GM19023 (cell line): ENCODE measurements at regions not wholly inside any gene's neighbourhood (a gene's known extent, or its start where the extent isn't known, plus 50 kb on each side); places are given as distances from the start of the nearest gene placed in this dataset.
"Not testable (repeated sequence)": the region's sequence is repeated elsewhere in the genome, so short reads cannot be mapped to it uniquely, and the experiment has no call there.

ENCODE experiments used
- ATAC-seq: cut with Tn5 transposase; IDR thresholded peaks from one replicate; pipeline ENCODE4 v1.9.1; 2021; ENCODE audit warnings: mild to moderate bottlenecking, moderate library complexity; ENCODE audit not compliant: unreplicated experiment

DNA sequence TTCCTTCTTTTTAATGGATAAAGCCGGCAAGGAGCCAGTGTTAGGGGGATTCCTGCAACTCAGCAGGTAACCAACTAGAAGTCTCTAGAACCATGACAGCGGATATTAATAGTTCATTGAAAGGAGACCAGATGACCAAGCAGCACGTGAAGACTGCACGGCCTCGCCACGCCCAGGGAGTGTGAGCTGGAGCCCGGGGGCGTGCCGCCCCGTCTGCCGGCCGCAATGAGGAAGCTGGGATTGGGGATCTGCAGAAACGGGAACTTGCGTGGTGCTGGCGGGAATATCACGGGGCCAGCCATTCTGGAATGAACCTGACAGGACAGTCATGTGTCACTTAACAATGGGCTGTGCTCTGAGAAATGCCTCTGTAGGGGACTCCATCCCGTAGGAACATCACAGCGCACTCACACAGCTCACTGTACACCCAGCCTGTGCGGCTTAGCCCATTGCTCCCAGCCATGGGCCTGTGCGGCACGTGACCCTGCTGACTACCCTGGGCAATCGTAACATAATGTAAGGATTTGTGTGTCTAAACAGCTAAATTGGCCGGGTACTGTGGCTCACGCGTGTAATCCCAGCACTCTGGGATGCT, 4092.8 kb upstream of the TPTE start:
- not testable (repeated sequence) for ATAC-seq

GRCh38 chr21:6429924-6430323, 4091.5 kb upstream of the TPTE start:
- not testable (repeated sequence) for ATAC-seq

DNA sequence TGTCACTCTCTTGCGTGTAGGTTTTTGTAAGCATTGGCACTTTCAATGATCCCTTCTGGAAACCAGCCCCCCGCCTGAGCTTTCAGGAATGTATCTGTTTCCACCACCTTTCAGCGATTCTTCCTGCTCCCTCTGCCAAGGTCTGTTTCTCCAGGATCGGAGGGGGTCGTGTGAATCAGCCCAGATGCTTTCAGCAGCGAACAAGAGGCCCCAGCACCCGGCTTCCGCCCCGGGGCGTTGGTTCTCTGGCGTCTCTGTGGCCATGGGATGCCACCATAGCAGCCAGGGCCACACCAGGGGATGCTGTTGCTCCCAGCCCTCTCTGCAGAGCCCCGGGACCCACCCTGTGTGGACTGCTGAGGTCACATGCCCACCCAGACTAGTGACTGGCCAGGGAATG, 4088.2 kb upstream of the TPTE start:
- ATAC-seq, result not testable (repeated sequence)

DNA sequence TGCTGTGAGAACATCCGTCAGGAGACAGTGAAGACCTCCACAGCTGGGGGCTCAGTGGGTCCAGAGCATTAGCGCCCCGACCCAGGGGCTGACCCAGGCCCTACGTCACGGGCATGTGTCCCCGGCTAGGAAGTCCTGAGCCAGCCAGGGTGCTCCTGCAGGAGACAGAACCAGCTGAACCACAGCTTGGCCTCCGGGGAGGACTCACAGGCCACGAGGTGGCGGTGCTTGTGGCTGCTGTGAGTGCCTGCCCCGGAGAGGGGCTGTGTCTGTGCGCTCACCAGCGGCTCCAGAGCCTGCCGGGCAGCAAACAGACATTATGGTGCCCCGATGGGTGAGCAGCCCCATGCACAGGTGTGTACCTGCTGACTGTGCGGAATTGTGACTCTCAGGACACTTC, 4085.2 kb upstream of the TPTE start:
- not testable (repeated sequence) for ATAC-seq

- not testable (repeated sequence) for ATAC-seq
Observed at GRCh38 chr21:6436971-6437833, 4084.2 kb upstream of the TPTE start.

DNA sequence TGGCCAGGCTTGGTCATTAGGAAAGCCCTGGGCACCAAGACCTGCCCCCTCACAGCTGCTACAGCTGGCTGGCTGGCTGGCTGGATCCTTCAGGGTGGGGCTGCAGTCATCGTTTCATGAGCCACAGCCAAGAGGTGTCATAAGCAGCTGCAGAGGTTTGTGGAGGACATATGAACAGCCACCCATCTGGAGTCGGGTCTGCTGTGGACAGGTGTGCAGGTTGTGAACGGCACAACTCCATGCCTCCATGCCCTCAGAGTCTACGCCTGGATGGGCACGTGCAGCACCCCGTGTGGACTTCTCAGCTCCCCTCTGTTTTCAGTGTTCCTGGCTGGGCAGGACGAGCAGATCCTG, 4083.6 kb upstream of the TPTE start:
- ATAC-seq, result not testable (repeated sequence)

GRCh38 chr21:6439058-6439457, 4082.3 kb upstream of the TPTE start:
- ATAC-seq, result not testable (repeated sequence)

DNA sequence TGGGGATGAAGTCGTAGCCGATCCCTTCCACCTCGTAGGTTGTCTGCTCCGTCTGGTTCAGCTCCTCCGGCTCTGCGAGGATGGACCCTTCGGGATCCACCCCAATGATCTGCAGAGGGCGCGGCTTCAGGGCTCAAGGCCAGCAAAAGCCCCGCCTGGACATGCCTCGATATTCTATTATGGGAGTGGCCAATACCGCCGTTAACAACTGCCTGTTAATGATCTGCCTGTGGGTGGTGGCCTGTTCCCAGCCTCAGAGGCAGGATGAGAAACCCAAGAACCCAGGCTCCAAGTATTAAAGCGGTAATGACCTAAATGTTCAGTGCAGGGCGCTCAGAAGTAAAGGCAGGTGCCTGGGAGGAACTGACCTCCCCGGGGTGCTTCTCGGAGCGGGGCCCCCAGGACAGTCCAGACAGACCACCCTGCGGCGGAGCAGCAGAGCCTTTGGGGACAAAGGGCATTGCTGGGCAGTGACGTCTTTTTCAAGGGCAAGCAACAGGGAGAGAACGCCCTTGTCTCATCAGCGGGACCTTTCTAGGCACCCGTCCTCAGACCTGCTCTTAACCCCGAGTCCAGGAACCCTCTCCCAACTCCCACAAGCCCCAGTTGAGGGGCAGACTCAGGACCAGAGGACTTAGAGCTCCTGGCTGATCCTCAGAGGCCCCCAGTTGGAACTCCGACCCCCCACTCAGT, 4066.6 kb upstream of the TPTE start:
- ATAC-seq, result not testable (repeated sequence)

DNA sequence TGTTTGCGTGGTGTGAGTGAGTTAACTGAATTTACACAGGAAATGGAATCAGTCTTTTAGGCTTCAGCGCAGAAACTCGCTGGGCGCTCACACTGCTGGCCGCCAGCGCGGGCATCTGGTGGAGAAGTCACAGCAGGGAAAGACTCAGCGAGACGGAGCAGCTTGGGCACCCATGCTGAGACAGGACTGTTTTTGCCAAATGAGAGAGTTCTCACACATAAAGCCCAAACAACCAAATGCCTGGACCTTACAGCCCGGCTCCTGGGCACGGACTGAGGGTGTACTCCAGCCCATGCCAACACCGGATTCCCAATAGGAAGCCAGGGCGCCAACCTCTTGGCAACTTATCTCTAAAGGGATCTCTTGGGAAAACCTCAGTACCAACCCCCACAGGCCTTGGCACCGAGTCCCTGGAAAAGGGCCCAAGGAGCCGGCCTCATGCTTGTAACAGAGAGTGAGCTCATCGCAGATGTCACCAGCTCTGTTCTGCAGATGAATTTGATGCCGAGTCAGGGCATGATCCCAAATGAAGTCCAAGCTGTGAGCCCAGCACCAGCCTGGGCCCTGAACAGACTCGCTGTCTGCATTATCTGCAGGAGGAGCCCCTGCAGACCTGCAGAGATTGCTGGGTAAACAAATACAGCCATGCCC, 4065.2 kb upstream of the TPTE start:
- ATAC-seq, result not testable (repeated sequence)

DNA sequence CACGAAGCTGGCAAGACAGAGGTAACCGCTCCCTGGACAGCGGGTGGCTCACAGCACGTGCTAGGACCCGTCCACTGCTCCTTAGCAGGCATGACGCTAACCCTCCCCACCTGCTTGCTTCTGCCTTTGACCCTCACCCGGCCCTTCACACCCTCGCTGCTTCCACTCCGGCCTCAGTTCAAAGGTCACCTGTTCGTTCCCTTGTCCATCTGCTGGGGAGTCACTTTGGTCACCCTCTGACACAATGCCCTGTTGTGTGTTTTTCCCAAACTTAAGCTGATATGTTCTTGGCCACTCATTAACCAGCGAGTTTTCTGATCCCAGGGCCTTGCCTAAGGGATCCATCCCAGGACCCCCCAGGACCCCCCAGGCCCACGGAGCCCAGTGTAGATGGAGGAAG, 4061.6 kb upstream of the TPTE start:
- not testable (repeated sequence) for ATAC-seq

DNA sequence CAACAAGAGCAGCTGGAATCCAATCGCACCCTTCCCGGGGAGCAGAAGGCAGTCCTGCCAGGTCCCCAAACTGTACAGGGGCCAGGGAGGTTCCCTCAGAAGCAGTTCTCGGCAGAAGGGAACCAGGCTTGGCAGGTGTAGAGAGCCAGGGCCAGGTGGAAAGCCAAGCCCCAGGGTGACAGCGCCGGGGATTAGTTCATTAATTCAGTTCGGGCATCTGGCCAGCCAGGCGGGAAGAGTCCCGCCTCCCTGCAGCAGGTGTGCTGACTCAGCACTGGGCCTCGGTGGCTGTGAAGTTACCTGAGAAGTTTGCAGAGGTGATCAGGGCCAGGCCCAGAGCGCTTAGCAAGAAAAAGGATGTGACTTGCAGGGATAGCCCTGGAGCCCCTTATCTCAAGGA, 4060.0 kb upstream of the TPTE start:
- not testable (repeated sequence) for ATAC-seq

- not testable (repeated sequence) for ATAC-seq
Observed at GRCh38 chr21:6464419-6464818, 4057.0 kb upstream of the TPTE start.

DNA sequence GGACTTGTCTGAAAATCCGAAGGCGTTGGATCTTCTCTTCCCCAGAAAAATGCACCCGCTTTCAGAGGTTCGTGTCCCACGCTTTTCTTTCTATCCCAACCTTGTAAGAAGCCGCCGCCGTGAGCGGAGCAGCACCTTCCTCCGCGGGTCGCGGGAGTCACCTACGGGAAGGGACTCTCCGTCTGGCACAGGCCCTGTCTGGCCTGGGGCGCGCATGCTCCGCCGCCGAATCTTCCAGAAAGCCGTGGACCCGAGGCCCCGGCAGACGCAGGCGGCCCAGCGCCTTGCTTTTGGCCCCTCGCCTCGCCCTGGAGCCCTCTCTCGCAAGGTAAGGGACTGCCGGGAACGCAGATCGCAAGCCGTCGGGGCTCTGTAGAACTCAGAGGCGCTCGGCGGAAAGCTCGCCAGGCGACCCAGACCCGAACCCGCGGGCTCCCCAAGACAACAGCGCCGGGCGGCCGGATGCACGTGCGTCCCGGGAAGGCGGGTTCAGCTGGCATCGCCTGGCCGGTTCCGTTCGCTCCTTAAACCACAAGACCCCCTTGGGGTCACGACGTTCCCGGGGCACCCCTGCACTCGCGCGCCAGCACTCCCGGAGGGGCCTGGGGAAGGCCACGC, 4055.2 kb upstream of the TPTE start:
- not testable (repeated sequence) for ATAC-seq

DNA sequence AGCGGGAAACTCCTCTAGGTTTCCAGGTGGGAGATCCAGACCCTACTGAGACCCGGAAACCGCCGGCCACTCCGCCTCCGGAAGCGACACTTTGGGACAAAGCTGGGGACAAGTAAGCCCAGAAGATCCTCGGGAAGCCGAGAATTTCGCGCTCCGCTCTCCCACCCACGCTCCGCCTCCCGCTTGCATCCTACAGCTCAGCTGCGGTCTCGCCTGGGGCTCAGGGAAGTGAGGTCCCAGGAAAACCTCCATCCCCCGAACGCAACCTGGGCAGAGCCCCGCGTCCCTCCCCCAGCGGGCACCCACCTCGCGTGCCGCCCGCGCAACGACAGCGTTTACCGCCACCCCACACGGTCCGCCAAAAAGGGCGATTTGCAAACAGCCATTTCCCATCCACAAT, 4054.7 kb upstream of the TPTE start:
- not testable (repeated sequence) for ATAC-seq

DNA sequence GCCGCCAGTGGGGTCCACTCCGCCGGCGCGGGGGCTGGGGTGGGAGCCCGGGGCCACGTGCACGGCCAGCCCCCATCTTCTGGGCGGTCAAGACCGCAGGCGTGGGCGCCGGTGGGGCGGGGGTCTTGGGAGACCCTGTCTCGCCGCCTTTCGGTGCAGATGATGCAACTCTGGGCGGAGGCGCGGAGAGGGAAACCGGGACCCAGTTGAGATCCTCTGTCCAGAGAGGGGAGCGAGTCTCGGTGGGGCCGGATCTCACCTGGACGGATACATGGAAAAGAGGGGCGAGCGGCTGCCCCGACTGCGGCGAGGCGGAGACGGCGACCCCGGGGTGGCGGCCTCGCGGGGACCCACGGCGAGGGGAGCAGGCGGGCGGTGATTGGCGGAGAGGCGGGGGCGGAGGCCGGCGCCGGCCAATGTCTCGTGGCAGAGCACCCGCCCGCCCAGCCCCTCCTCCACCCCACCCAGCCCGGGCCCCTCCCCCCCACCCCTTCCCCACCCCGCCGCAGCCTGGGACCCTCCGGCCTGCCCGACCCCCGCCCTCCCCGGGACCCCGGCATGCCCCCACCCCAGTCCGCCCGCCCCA, 4054.1 kb upstream of the TPTE start:
- ATAC-seq, result not testable (repeated sequence)

DNA sequence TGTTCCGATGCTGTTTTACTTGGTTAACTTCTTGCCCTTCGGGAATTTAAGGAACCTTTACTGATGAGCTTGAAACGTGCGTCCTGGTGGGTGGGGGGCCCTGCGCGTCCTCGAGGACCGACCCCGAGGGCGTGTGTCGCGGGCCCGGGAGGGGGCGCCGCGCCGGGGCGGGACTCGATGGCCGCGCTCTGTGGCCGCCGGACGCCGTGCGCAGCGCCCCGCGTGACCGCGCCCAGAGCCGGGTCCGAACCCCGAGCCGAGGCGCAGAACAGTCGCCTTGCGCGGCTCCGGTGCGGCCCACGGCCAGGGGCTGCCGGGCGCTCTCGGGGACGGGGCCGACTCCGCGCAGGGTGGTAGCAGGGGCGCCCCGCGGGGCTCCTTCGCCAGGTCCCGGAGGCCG, 4053.5 kb upstream of the TPTE start:
- not testable (repeated sequence) for ATAC-seq

GRCh38 chr21:6468331-6468860, 4053.0 kb upstream of the TPTE start:
- not testable (repeated sequence) for ATAC-seq

- ATAC-seq, result not testable (repeated sequence)
Observed at GRCh38 chr21:6474250-6474968, 4047.0 kb upstream of the TPTE start.

DNA sequence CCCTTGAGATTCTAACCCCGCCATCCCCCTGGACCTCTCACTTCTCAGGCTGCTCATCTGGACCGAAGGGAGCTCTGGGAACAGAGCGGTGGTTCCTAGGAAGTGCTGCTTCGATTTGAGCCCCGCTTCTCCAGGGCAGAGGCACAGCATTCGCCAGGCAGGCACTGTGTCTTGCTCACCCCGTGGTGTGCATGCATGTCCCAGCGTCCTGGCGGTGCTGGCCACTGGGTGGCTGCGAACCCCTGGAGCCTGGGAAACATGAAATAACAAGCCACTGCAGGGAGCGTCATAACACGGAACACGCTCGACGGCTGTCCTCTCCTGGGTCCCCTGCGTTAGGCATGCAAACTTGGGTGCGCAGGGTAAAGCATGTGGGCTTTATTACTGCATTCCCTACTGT, 4040.3 kb upstream of the TPTE start:
- ATAC-seq, result not testable (repeated sequence)
